Left lobe of liver (tissue), 2 donors: ENCODE measurements at regions not wholly inside any gene's neighbourhood (a gene's known extent, or its start where the extent isn't known, plus 50 kb on each side); places are given as distances from the start of the nearest gene placed in this dataset.

ENCODE experiments used
- ATAC-seq: fragments of 200-7000 bp; cut with Tn5 transposase; one replicate; pipeline ENCODE4 v1.9.1; 2020; ENCODE audit warnings: mild to moderate bottlenecking, moderate library complexity
- DNase-seq: peaks from one replicate; pipeline ENCODE4 v3.0.0-alpha.2; 2020; ENCODE audit warnings: low spot score
- donor health status: DM: no; HTN: no; CAD: no; lungs with moderate emphysema.
- donor health status: DM: no; HTN: yes; CAD: no.

- no peak for DNase-seq
- no peak for ATAC-seq
Observed at GRCh38 chr10:78768876-78769275, 299.9 kb upstream of the ZMIZ1 start.

- ATAC-seq = no peak
- no peak for DNase-seq
Observed at GRCh38 chr10:78769526-78769925, 299.2 kb upstream of the ZMIZ1 start.

GRCh38 chr10:78770167-78771090 lies 298.3 kb upstream of the ZMIZ1 start:
- no peak for DNase-seq

GRCh38 chr10:78771260-78771659 lies 297.5 kb upstream of the ZMIZ1 start:
- ATAC-seq = no peak
- no peak for DNase-seq

More at GRCh38 chr10:78770167-78771090, 298.3 kb upstream of the ZMIZ1 start:
- no peak for ATAC-seq

GRCh38 chr10:78771808-78772455 lies 296.8 kb upstream of the ZMIZ1 start:
- no peak for ATAC-seq
- DNase-seq = no peak

GRCh38 chr10:78772486-78772885 lies 296.3 kb upstream of the ZMIZ1 start:
- DNase-seq = no peak
- ATAC-seq = no peak

GRCh38 chr10:78772986-78773530 lies 295.7 kb upstream of the ZMIZ1 start:
- DNase-seq = no peak
- no peak for ATAC-seq

- peak; percentile 65 for ATAC-seq
- DNase-seq = peak; percentile 78
Observed at GRCh38 chr10:78774614-78774998, 294.2 kb upstream of the ZMIZ1 start.

- peak; percentile 86 for ATAC-seq
- DNase-seq = peak; percentile 92
Observed at GRCh38 chr10:78774999-78775711, 293.6 kb upstream of the ZMIZ1 start.

- ATAC-seq = no peak
- DNase-seq = no peak
Observed at GRCh38 chr10:78775891-78776290, 292.9 kb upstream of the ZMIZ1 start.

GRCh38 chr10:78776756-78777155 lies 292.0 kb upstream of the ZMIZ1 start:
- ATAC-seq = no peak
- no peak for DNase-seq

GRCh38 chr10:78777466-78777865 lies 291.3 kb upstream of the ZMIZ1 start:
- no peak for DNase-seq
- no peak for ATAC-seq

- DNase-seq = no peak
- no peak for ATAC-seq
Observed at GRCh38 chr10:78777867-78778266, 290.9 kb upstream of the ZMIZ1 start.

- DNase-seq = peak; percentile 70
- ATAC-seq = peak; percentile 65
Observed at GRCh38 chr10:78778444-78779338, 290.1 kb upstream of the ZMIZ1 start.

GRCh38 chr10:78779339-78779955 lies 289.3 kb upstream of the ZMIZ1 start:
- ATAC-seq (no peak), DNase-seq (no peak)

GRCh38 chr10:78780551-78780961 lies 288.2 kb upstream of the ZMIZ1 start:
- peak; percentile 70 for DNase-seq

GRCh38 chr10:78781251-78781913 lies 287.4 kb upstream of the ZMIZ1 start:
- ATAC-seq (no peak), DNase-seq (no peak)

More at GRCh38 chr10:78780551-78780961, 288.2 kb upstream of the ZMIZ1 start:
- peak; percentile 82 for ATAC-seq

- ATAC-seq (no peak), DNase-seq (no peak)
Observed at GRCh38 chr10:78781991-78782390, 286.8 kb upstream of the ZMIZ1 start.

- DNase-seq = no peak
Observed at GRCh38 chr10:78782441-78782840, 286.3 kb upstream of the ZMIZ1 start.

More at GRCh38 chr10:78782441-78782840, 286.3 kb upstream of the ZMIZ1 start:
- no peak for ATAC-seq
